Left lung (tissue), 4 donors: ENCODE measurements at regions not wholly inside any gene's neighbourhood (a gene's known extent, or its start where the extent isn't known, plus 50 kb on each side); places are given as distances from the start of the nearest gene placed in this dataset.

ENCODE experiments used
- ATAC-seq: fragments of 200-7000 bp; cut with Tn5 transposase; one replicate; pipeline ENCODE4 v1.9.1; 2020; ENCODE audit warnings: moderate library complexity
- DNase-seq, 4 donors: peaks; one replicate each; pipeline ENCODE4 v3.0.0-alpha.2; 2013 to 2020
- H3K27ac ChIP-seq, 2 donors: fragments of 200-600 bp; sonication (generic) in 1 of 2; one replicate each; pipeline versions ENCODE4 v1.5.0 to v1.8.0; 2020 to 2021
- H3K27me3 ChIP-seq, 2 donors: fragments of 200-600 bp; sonication (generic) in 1 of 2; one replicate each; pipeline versions ENCODE4 v1.5.0 to v1.8.0; 2020 to 2021
- H3K36me3 ChIP-seq, 2 donors: fragments of 200-600 bp; sonication (generic) in 1 of 2; one replicate each; pipeline versions ENCODE4 v1.5.0 to v1.8.0; 2020 to 2021
- H3K4me1 ChIP-seq, 2 donors: fragments of 200-600 bp; one replicate each; pipeline ENCODE4 v1.8.0; 2021
- H3K4me3 ChIP-seq, 2 donors: fragments of 200-600 bp; sonication (generic) in 1 of 2; one replicate each; pipeline versions ENCODE4 v1.5.0 to v1.8.0; 2020 to 2021; ENCODE audit warnings: mild to moderate bottlenecking in 1 of 2
- H3K9me3 ChIP-seq, 2 donors: fragments of 200-600 bp; sonication (generic) in 1 of 2; one replicate each; pipeline versions ENCODE4 v1.5.0 to v1.8.0; 2020 to 2021
- CTCF ChIP-seq, 2 donors: fragments of 200-600 bp; sonication (generic) in 1 of 2; IDR thresholded peaks; one replicate each; pipeline versions ENCODE4 v1.5.0 to v1.8.0; 2021; ENCODE audit warnings: antibody characterized with exemption in 2 of 2
- intact Hi-C, 2 donors: fragments of 100-400 bp; cut with DNase I; formaldehyde crosslinking; loops; one replicate each; pipeline versions ENCODE4 v1.11.2 to v1.14.2; 2022
- donor health status: DM: no; HTN: yes; CAD: no.
- donor health status: DM: no; HTN: no; CAD: no.

- Histone ChIP-seq H3K9me3 (no peaks in the 10 kb centered on the region), H3K4me1 (peaks cover 0 to 12% of the 10 kb centered on the region in 2 donors), H3K36me3 (no peaks in the 10 kb centered on the region), H3K4me3 (no peak overlapping the region), H3K27me3 (no peaks in the 10 kb centered on the region), H3K27ac (no peak overlapping the region)
- DNase-seq: no peak
- intact Hi-C loops: no loop called here
- TF ChIP-seq CTCF (IDR thresholded peaks at IDR 0.05): no peak
- ATAC-seq: no peak
These were observed 156.8 kb upstream of the ARID1B start for GRCh38 chr6:156620331-156620730.

- H3K4me3 ChIP-seq: no peak overlapping the region
- peak in 3 of 4 donors; percentile 57 to 82 (median 62) for DNase-seq
- TF ChIP-seq CTCF (IDR thresholded peaks at IDR 0.05): peak in 1 of 2 donors; percentile 16
- H3K4me1 ChIP-seq: peaks cover 0 to 12% of the 10 kb centered on the region in 2 donors
- intact Hi-C loops: no loop called here
- H3K36me3 ChIP-seq: no peaks in the 10 kb centered on the region
- H3K9me3 ChIP-seq: peaks cover 0 to 2% of the 10 kb centered on the region in 2 donors
- no peaks in the 10 kb centered on the region for H3K27me3 ChIP-seq
- H3K27ac ChIP-seq: peak overlapping the region in 1 of 2 donors; percentile 29
- ATAC-seq: peak; percentile 73
These were observed 158.5 kb upstream of the ARID1B start for GRCh38 chr6:156618600-156619205.

- H3K4me3 ChIP-seq: no peak overlapping the region
- ATAC-seq: peak; percentile 51
- intact Hi-C loops: no loop called here
- H3K36me3 ChIP-seq: no peaks in the 10 kb centered on the region
- no peak for DNase-seq
- H3K4me1 ChIP-seq: peaks cover 0 to 12% of the 10 kb centered on the region in 2 donors
- no peak for TF ChIP-seq CTCF (IDR thresholded peaks at IDR 0.05)
- H3K9me3 ChIP-seq: peaks cover 0 to 9% of the 10 kb centered on the region in 2 donors
- no peak overlapping the region for H3K27ac ChIP-seq
- no peaks in the 10 kb centered on the region for H3K27me3 ChIP-seq
These were observed 159.2 kb upstream of the ARID1B start for GRCh38 chr6:156617941-156618340.

- Histone ChIP-seq H3K4me3 (no peak overlapping the region), H3K27me3 (no peaks in the 10 kb centered on the region), H3K36me3 (no peaks in the 10 kb centered on the region), H3K4me1 (peaks cover 0 to 12% of the 10 kb centered on the region in 2 donors), H3K27ac (no peak overlapping the region), H3K9me3 (peaks cover 0 to 15% of the 10 kb centered on the region in 2 donors)
- no peak for TF ChIP-seq CTCF (IDR thresholded peaks at IDR 0.05)
- intact Hi-C loops: no loop called here
- ATAC-seq (peak; percentile 79), DNase-seq (peak in 1 of 4 donors; percentile 55)
These were observed 159.8 kb upstream of the ARID1B start for GRCh38 chr6:156617376-156617775.

- H3K27ac ChIP-seq: no peak overlapping the region
- no peak for TF ChIP-seq CTCF (IDR thresholded peaks at IDR 0.05)
- peaks cover 0 to 12% of the 10 kb centered on the region in 2 donors for H3K4me1 ChIP-seq
- DNase-seq (no peak), ATAC-seq (no peak)
- H3K36me3 ChIP-seq: no peaks in the 10 kb centered on the region
- intact Hi-C loops: no loop called here
- H3K27me3 ChIP-seq: no peaks in the 10 kb centered on the region
- peaks cover 0 to 23% of the 10 kb centered on the region in 2 donors for H3K9me3 ChIP-seq
- H3K4me3 ChIP-seq: no peak overlapping the region
These were observed 160.7 kb upstream of the ARID1B start for GRCh38 chr6:156616495-156616894.
